Limb (tissue), 2 donors: ENCODE measurements at regions not wholly inside any gene's neighbourhood (a gene's known extent, or its start where the extent isn't known, plus 50 kb on each side); places are given as distances from the start of the nearest gene placed in this dataset.

Experiments
- DNase-seq, 2 donors: peaks; one replicate each; pipeline ENCODE4 v3.0.0-alpha.2; 2016; ENCODE audit errors: extremely low spot score in 2 of 2

DNA sequence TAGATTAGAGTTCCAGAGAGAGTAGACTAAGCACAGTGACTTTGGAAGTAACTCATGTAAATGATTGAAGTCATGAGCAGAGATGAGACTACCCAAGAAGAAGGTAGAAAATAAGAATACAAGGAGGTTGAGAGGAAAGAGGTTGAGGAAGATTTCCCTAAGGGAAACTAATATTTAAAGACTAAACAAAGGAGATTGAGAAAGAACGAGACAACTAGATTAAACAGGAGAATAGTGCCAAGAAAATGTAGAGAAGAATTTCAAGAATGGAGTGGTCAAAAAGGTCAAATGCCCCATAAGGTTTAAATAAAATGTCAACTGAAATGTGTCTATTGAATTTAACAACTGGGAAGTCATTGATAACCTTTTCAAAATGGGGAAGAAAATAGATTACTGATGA is 59.0 kb downstream of the RPS29 start:
- DNase-seq, result no peak

DNA sequence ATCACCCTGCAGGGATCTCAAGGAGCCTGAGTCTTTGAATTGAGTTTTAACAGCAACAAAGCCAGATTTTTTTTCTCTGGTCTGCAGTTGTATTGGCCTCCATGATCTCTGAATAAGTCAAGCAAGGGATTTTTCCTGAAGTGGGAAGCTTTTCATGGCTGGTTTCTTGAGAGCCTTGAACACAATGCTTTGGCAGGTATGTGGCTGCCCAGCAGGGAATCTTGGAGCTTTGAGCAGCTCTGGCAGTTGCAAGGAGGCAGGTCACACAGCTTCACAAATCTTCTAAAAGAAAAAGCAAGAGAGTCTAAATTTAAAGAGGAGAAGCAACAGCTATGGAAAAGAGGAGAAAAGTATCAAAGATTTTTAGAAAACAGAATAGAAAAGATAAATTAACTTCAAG is 60.1 kb downstream of the RPS29 start:
- no peak for DNase-seq

DNA sequence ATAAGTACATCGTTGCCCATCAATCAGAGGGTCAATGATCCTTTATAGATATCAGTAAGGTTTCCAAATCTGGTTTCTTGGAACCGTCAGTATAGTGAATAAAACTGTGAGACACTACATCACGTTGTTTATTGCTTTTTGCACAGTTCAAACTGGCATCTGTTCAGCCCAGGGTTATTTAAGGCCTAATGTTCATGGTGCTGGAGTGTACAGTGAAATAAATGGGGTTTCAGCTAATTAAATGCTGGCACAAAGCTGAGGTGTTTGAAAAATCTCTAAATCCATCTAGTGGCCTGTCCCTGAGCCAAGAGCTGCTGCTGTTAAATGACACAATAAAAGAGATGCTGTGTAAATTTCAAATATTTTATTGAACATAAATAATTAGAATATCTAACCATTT is 69.9 kb downstream of the RPS29 start:
- DNase-seq, result no peak

DNA sequence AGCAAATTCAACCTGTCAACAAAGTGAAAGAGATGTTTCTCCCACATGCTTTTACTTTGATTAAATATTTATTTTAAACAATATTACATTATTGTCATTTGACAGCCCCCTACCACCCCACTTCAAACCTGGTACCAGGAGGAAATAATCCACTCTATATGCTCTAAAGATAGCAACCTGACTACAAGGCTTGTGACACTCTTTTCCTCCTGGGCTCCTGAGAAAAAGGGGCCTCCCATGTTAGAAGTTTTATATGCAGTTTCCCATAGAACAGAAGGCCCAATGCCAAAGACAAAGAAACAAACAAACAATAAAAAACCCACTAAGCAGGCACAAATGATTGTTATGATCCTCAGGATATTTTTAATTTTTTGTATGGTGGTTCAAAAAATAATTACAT is 73.6 kb downstream of the RPS29 start:
- DNase-seq, result no peak

DNA sequence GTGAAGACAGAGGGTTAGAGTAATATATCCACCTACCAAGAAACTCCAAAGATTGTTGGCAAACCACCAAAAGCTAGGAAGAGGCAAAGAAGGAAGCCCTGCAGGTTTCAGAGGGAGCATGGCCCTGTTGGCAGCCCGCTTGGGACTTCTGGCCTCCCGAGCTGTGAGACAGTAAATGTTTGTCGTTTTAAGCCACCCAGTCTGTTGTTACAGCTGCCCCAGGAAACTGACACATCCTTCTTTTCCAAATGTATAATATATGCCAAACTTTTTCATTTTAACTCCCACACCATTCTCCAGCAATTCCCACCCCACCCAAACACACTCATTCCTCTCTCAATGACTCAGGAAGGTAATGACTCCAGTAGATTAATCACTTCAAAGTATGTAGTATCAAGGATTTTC is 74.0 kb downstream of the RPS29 start:
- DNase-seq, result no peak

DNA sequence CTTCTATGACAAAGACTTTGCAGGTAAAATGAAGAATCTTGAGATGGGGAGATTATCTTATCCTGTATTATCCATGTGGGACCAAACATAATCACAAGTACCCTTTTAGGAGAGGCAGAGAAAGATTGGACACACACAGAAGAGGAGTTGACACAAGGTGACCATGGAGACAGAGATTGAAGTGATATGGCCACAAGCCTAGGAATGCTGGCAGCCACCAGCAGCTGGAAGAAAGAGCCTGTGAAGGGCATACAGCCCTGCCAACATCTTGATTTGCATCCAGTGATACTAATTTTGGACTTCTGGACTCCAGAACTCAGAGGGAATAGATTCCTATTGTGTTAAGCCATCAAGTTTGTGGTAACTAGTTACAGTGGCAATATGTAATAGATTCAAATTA is 78.1 kb downstream of the RPS29 start:
- no peak for DNase-seq

DNA sequence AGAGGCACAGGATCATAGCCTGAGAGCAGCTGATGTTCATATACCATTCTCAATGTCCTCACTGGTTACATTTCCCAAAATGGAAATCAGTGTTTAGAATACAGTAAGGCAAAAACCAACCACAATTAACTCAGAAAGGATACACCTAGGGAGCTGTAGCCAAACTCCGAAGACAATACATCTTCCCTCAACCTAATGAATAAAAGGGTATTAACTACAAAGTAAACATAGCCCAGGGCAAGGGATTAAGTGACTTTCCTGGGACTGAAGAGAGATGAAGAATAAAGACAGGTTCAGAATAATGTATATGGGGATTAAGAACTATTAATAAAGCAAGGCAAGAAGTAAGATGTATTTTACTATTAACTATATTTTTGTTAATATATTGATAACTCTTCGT is 79.5 kb downstream of the RPS29 start:
- DNase-seq, result no peak

DNA sequence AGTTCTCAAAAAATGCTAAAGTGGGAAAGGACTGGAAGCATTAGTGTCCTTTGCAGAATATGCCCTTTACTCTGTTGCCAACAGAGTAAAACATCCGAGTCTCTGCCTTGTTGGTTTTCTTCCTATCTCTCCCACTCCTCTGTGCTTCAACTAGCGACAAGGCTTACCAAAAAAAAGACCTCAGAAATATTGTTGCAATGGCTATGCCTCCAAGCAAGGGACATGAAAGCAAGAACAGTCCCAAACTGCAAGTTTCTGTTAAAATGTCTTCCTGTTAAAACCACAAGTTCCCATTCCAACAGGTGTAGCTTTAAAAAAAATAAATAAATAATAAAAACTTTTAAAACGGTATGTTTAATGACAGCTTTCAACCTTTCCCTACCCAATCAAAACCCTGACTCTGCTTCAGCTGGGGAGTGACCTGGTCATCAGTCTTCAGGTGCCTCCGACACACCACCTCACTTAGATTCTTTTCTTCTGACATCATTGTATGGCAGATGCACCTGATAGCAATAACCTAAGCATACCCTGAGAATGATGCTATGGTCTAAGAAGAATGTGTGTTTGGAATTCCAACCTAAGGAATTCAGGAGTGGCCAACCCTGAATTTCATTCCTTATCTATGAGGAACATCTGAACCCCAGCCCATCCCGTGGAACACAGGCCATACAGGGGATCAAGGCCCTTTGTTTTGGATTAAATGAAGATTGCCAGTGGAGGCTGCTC is 81.0 kb downstream of the RPS29 start:
- no peak for DNase-seq

DNA sequence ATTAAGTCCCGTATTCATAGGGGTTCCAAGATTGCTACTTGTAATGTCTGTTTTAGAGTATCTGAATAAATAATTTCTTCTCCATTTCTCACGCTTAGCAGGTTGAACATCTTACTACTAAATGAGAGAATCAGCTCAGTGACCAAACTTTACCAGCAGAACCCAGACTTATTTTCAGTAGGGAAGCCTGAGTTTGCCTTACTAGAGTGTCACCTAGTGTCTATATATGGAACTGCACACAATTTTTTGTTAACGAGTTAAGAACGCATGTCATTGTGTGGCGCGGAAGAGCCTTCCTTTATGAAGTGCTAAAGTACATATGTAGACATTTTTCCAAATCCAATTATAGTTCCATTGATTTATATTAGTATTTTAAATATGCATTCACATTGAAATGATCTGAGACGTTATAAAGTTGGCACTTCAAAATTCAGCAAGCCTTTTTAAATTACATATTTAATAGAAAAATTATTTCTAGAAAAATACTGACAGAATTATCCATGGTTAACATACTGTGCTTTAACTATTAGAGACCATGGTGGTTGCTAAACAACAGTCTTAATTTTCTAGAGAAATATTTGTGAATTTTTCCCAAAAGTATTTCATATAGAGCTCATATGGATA is 88.3 kb downstream of the RPS29 start:
- peak in 1 of 2 donors; percentile 78 for DNase-seq

DNA sequence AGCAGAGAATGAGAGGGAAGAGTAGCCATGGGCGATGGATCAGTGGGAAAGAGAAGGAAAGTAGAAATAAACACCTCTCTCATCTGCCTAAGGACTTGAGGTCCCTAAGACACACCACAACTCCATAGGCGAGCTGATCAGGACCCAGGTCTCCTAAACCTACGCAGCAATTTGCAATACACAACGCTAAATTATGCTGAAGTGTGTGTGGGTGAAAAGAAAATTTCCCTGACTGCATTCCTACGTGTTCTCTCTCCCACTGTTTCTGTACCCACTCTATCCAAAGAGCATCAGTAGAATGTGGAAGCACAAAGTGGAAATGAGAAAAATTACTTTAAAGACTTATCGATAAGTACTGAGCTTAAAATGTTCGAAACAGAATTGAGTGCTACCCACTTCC is 88.9 kb downstream of the RPS29 start:
- no peak for DNase-seq

DNA sequence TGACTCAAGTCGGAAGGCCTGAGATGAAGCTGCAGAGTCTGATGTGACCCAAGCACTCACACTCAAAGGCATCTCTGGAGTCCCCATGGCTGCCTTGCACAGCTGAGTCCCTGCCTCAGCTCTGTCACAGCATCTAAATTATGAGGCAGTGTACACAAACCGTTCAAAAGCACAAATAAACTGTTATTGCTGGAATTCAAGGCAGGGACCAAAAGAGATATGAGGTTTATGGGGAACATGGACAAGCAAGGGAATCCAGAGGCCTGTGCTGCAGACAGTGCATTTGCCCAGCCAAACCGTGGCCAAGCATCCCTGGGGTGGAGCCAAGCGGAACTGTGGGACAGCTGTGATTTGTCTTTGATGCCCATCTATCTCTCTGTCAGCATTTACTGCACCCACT is 91.3 kb downstream of the RPS29 start:
- DNase-seq, result no peak

DNA sequence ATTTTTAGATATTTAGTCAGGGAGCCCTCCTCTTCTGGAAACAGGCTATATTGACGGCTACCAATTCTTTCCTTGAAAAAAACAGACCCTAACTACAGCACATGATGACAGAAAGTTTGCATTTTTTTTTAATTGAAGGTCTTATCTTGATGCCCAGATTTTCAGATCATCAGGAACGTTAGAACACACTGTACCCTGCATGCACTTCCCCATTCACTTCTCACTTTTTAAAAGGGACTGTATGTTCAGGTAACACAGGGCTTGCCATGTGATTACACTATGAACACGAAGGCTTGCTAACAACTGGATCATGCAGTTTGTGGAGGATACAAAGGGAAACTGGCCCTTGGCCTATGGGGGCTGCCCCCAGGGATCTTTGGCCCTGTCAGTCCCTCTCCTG is 92.6 kb downstream of the RPS29 start:
- DNase-seq, result no peak

DNA sequence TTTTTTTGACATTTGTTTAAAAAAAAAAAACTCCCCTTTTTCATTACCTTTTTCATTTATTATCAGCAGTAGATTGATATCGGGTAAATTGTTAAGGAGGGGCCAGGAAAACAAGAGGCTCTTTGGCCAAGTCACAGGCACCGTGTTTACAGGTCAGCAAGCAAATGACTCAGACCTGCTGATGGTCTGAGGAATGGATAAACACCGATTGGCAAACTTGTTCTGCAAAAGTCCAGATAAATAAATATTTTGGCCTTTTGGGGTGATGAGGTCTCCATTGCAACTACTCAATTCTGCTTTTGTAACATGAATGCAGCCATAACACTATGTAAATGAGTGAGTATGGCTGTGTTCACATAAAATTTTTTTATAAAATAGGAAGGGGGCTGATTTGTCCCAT is 94.0 kb downstream of the RPS29 start:
- DNase-seq, result no peak

DNA sequence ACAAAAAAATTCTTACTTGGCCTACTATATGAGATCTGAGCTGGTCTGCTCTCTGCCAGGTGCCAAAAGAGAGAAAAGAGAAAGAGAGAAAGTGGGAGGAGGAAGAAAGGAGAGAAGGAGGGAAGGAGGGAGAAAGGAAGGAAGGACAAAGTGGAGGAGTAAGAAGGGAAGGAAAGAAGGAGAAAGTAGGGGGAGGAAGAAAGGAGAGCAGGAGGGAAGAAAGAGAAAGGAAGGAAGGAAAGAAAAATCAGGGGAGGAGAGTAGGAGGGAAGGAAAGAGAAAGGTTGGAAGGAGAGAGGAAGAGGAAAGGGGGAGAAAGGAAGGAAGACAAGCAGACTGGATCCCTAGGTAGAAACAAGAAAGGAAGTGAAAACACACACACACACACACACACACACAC is 96.8 kb downstream of the RPS29 start:
- DNase-seq, result no peak

DNA sequence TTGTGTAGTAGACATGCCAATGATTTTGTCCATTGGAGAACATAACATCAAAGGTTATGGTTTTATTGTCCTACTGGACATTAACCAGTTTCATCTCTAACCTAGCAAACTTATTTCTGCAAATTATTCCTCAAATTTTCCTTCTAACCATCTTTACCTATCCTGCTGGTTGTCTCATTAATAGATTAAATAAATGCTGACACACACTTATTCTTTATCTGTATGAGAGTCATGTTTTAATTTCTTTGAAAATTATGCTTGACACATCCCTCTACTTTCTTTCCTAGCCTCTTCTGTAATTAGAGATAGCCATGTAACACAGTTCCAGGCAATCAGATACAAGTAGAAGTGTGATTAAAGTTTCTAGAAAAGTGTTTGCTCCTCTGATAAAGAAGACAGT is 98.9 kb downstream of the RPS29 start:
- DNase-seq, result no peak

DNA sequence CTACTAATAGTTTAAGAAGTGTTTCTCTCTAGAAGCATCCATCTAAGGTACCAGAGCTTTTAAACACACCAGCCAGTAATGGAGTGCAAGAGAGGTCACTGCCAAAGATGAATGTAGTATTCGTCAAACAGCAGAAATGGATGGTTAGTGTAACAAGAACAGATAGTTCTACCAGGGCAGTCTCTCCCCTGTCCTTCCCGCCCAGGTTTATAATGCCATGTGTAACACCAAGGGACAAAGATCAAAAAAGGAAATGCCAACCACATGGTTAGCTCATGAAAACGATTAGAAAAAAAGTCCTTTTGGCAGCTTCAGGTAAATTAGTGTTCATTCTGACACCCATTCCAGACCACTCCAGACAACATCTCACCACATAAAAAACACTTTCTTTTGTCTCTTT is 100.9 kb downstream of the RPS29 start:
- no peak for DNase-seq

DNA sequence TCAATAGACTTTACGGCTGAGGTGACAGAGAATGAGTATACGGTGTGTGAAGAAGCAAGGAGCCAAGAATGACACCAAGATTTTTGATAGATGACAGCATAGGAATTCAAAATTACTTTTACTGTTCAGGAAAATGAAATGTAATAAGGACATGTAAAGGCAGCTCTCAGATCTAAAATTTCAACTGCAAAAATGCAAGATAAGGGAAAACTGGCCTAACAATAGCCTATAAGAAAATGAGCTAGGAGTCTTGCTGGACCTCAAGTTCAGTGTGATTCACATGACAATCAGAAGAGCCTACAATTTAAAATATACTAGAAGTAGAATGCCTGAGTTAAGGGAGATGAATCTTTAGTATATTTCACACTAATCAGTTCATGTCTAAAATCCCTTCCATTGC is 102.0 kb downstream of the RPS29 start:
- DNase-seq, result no peak

DNA sequence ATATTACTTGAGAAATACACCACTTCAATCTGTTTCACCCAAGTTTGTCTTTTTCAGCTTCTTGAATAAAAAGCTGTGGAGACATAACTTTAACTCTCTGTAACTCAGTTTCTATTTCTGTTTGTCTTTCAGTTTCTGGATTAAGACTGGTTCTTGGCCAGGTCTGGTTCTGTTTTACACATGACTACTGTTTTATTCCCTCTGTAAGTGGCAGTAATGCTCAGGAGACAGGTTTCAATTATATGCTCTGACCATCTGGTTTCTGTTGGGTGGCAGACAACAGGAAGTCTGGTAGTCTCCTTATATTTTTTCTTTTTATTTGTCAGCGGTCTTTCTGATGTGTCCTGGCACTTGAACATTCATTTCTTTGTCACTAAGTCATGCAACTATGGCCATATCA is 102.9 kb downstream of the RPS29 start:
- no peak for DNase-seq

DNA sequence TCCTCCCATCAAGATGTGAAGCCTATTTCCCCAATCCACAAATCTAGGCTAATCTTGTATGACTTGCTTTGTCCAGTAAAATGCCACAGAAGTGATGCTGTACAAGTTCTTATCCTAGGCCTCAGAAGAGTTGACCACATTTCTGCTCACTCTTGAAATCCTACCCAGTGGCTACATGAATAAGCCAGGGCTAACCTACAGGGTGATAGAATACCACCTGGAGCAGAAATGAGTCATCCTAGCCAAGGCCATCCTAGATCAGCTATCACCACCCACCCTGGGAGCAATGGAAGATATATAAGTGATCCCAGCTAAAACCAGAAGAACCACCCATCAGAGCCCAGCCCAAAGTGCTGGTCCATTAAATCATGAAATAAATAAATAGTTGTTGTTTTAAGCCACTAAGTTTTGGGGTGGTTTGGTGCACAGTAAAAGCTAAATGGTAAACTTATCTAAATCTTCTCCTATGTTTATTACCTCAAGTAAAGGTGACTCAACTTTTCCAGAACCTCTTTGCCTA is 105.1 kb downstream of the RPS29 start:
- DNase-seq, result no peak

DNA sequence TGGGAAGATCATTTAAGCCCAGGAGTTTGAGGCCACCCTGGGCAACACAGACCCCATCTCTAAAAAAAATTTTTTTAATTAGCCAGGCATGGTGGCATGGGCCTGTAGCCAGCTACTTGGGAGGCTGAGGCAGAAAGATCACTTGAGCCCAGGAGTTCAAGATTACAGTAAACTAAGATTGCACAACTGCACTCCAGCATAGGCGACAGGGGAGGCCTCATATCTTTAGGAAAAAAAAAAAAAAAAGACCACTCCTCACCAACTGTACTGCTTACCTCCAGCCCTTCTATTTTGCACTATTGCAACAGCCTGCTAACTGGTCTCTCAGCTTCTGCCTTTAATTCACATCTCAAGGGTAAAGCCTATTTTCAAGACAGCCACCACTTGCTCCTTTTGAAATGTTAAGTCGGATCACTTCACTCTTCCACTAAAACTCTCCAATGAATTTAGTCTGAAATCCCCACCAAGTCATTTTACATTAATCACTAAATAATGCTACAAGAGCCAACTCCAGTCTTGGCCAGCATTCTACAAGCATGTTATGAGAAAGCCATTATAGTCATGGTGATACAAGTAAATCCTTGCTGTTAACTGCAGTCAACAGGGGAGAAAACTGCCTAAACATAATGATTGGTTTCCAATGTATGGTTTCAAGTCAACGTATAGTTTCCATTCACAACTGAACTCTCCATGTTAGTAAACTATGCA is 106.0 kb downstream of the RPS29 start:
- DNase-seq, result no peak

DNA sequence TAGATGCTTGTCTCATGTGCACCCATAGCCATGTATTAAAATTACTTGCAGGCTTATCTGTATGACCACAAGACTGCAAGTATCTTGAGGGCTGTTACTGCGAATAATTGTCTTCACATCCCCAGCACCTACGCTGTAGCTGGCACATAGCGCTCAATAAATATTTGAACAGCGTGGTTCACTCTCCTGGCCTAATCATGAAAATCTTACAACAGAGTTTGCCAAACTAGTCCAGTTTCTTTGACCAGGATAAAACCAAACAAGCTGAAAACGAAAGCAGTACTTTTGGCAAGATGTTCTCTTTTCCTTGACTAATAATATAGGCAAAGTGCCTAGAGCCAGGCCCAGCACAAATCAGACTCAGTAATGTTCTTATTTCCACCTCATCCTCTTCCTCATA is 106.7 kb downstream of the RPS29 start:
- no peak for DNase-seq

DNA sequence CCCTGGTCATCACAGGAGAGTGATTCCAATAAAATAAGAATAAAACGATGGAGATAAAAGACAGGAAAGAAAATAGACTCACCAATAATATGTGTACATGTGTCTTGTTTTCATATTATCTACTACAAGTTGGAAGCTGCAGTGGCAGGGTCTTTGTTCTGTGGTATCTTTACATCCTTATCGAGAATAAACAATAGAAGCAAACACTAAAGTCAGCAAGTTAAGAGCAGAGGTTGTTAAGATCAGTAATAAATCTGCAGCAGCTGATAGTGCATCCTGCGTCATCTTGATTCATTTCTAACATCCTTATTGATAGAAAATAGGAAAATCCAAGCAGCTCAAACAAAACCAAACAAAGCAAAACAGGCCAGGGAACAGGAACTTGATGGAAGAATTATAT is 107.4 kb downstream of the RPS29 start:
- no peak for DNase-seq

DNA sequence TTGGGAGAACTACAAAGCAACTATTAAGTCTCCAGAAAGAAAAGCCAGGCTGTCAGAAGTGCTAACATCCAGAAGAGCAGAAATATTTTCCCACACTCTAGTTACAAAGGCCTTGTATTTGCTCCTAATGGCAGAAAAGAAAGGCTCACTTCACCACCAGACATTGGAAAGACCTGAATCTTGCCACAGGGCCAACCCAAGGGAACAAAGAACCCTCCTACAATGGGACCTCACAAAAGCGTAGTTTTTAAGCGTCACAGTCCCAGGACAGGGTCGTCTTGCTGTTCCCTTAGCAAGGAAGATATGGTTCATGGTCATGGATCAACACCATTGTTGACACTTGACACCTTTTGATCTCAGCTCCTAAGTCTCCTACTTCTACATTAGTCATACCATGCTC is 119.1 kb downstream of the RPS29 start:
- DNase-seq, result no peak
